ENCODE measurements at regions not wholly inside any gene's neighbourhood (a gene's known extent, or its start where the extent isn't known, plus 50 kb on each side); places are given as distances from the start of the nearest gene placed in this dataset.

DNA sequence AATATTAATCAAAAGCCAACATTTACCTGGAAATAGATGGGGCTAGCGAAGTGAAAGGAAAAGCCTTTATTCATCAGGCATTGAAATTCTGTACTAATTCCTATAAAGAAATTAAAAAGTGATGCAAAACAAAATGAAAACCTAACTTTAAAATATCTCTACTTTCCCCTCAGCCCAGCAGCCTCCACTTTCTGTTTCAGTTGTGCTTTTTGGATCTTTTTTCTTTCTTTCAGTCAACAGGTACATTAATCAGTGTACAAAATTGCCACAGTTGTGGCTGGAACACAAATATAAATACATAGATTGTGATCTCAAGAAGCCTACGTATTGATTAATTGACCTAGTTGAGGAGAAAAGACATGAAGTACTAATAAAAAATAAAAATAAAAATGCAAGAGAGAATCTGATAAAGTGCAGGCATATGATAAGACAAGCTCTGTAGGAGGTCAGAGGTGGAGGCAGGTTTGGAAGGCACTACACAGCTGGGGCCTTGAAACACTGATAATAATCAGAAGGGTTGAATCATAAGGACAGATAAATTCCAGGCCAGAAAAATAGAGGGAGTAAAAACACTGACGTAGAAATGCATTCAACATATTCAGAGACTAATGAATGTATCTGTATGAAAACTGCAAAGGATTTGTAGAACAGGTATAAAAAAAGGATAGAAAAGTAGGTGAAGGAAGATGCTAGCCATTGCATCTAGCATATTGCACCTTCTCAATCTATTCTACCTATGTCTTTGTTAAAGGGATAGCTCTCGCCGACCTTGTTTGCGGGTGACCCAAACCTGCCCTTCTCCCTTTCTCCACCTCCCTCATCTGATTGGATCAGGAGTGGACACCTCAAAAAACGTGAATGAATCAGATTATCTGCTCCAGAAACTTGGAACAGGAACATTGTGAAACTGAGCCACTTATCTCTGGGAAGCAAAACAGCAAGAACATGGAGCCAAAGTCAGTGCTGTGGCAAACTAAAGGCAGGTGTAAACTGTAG is 607.8 kb upstream of the ADGRL2 start:
- TF ChIP-seq, protein P1, sequence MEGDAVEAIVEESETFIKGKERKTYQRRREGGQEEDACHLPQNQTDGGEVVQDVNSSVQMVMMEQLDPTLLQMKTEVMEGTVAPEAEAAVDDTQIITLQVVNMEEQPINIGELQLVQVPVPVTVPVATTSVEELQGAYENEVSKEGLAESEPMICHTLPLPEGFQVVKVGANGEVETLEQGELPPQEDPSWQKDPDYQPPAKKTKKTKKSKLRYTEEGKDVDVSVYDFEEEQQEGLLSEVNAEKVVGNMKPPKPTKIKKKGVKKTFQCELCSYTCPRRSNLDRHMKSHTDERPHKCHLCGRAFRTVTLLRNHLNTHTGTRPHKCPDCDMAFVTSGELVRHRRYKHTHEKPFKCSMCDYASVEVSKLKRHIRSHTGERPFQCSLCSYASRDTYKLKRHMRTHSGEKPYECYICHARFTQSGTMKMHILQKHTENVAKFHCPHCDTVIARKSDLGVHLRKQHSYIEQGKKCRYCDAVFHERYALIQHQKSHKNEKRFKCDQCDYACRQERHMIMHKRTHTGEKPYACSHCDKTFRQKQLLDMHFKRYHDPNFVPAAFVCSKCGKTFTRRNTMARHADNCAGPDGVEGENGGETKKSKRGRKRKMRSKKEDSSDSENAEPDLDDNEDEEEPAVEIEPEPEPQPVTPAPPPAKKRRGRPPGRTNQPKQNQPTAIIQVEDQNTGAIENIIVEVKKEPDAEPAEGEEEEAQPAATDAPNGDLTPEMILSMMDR (IDR thresholded peaks at IDR 0.05): no peak
- Mint-ChIP-seq H3K4me1 (ENCODE audit: low read depth) (no peaks in the 10 kb centered on the region), H3K27ac (no peak overlapping the region), H3K27me3 (no peaks in the 10 kb centered on the region), H3K4me3 (no peak overlapping the region), H3K9me3 (peaks cover 12% of the 10 kb centered on the region), H3K36me3 (ENCODE audit: low read depth) (no peaks in the 10 kb centered on the region)
- ChIA-PET CTCF (no interaction called here), POLR2A (no interaction called here)
- peaks cover 0 to 3% of the 10 kb centered on the region in 2 experiments for H3K9me3 ChIP-seq (ENCODE audit: control insufficient read depth in 1 of 2, insufficient read depth in 1 of 2, low read length in 2 of 2)
- H3K36me3 ChIP-seq (ENCODE audit: insufficient read depth, low read length): no peaks in the 10 kb centered on the region
- no peaks in the 10 kb centered on the region for H3K4me1 ChIP-seq (ENCODE audit: insufficient read depth, low read length)
- H3K4me3 ChIP-seq (ENCODE audit: low read length): no peak overlapping the region
- ATAC-seq (ENCODE audit: poor library complexity): no peak
- DNase-seq: no peak
- H3K27me3 ChIP-seq (ENCODE audit: control insufficient read depth in 1 of 2, insufficient read depth in 2 of 2, low read length in 2 of 2): no peaks in the 10 kb centered on the region
- intact Hi-C loops (cut with DNase I, micrococcal nuclease): no loop called here
- no peak overlapping the region for H3K27ac ChIP-seq (ENCODE audit: low read depth in 1 of 2, low read length in 2 of 2)

DNA sequence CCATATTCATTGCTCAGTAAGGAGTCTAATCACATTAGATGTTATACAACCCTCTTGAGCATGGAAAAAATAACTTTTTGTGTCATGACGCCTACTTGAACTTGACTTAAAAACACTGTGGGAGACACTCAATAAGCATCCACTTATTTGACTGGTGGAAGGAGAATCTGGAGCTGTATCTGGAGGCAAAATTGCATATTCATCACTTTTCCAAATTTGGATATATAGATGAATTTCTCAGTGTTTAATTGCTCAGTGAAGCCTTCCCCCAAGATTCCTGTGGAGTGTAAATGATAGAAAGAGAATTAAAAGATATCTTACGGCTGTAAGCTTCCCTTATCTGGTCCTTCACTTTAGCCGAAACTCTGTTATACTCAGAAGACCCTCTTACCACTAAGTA is 610.7 kb upstream of the ADGRL2 start:
- Mint-ChIP-seq H3K4me3 (no peak overlapping the region), H3K9me3 (peaks cover 7% of the 10 kb centered on the region), H3K36me3 (ENCODE audit: low read depth) (no peaks in the 10 kb centered on the region), H3K4me1 (ENCODE audit: low read depth) (no peaks in the 10 kb centered on the region), H3K27ac (no peak overlapping the region), H3K27me3 (no peaks in the 10 kb centered on the region)
- ATAC-seq (ENCODE audit: poor library complexity) (no peak), DNase-seq (no peak)
- Histone ChIP-seq H3K27ac (ENCODE audit: low read depth in 1 of 2, low read length in 2 of 2) (no peak overlapping the region), H3K4me3 (ENCODE audit: low read length) (no peak overlapping the region), H3K36me3 (ENCODE audit: insufficient read depth, low read length) (no peaks in the 10 kb centered on the region), H3K4me1 (ENCODE audit: insufficient read depth, low read length) (no peaks in the 10 kb centered on the region), H3K27me3 (ENCODE audit: control insufficient read depth in 1 of 2, insufficient read depth in 2 of 2, low read length in 2 of 2) (no peaks in the 10 kb centered on the region), H3K9me3 (ENCODE audit: control insufficient read depth in 1 of 2, insufficient read depth in 1 of 2, low read length in 2 of 2) (peaks cover 0 to 3% of the 10 kb centered on the region in 2 experiments)
- POLR2A ChIA-PET: no interaction called here
- CTCF ChIA-PET: no interaction called here
- TF ChIP-seq, protein P1 (IDR thresholded peaks at IDR 0.05): no peak
- intact Hi-C loops (cut with DNase I, micrococcal nuclease): no loop called here

DNA sequence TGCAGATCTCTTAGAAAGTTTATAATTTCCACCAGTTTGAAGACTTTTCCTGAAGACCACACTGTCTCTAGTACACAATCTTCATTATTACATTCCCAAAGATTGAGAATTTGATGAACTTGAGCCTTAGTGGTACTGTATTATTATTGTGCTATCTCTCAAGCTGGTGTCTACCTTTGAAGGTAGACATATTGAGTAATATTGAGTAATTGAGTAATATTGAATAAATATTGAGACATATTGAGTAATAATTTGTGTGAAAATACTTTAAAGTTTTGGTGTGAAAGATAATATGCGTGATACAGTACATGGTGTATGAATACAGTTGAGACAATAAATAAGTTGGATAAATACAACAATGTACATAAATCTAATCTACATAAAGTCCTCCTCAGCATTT is 613.1 kb upstream of the ADGRL2 start:
- no peaks in the 10 kb centered on the region for H3K27me3 Mint-ChIP-seq

More for the DNA sequence above, 613.1 kb upstream of the ADGRL2 start:
- intact Hi-C loops (cut with DNase I, micrococcal nuclease): no loop called here
- ChIA-PET CTCF (no interaction called here), POLR2A (no interaction called here)
- no peaks in the 10 kb centered on the region for H3K36me3 Mint-ChIP-seq (ENCODE audit: low read depth)
- DNase-seq: no peak
- TF ChIP-seq, protein P1 (IDR thresholded peaks at IDR 0.05): no peak
- no peak overlapping the region for H3K27ac Mint-ChIP-seq
- no peak overlapping the region for H3K4me3 Mint-ChIP-seq
- Histone ChIP-seq H3K27ac (ENCODE audit: low read depth in 1 of 2, low read length in 2 of 2) (no peak overlapping the region), H3K4me3 (ENCODE audit: low read length) (no peak overlapping the region), H3K27me3 (ENCODE audit: control insufficient read depth in 1 of 2, insufficient read depth in 2 of 2, low read length in 2 of 2) (no peaks in the 10 kb centered on the region), H3K9me3 (ENCODE audit: control insufficient read depth in 1 of 2, insufficient read depth in 1 of 2, low read length in 2 of 2) (peaks cover 0 to 11% of the 10 kb centered on the region in 2 experiments), H3K4me1 (ENCODE audit: insufficient read depth, low read length) (no peaks in the 10 kb centered on the region), H3K36me3 (ENCODE audit: insufficient read depth, low read length) (no peaks in the 10 kb centered on the region)
- no peaks in the 10 kb centered on the region for H3K4me1 Mint-ChIP-seq (ENCODE audit: low read depth)
- no peak for ATAC-seq (ENCODE audit: poor library complexity)
- peaks cover 6% of the 10 kb centered on the region for H3K9me3 Mint-ChIP-seq
